ENCODE measurements at regions not wholly inside any gene's neighbourhood (a gene's known extent, or its start where the extent isn't known, plus 50 kb on each side); places are given as distances from the start of the nearest gene placed in this dataset.
A peak's percentile ranks its signal among the peaks of the same experiment; 100 is the strongest.

DNA sequence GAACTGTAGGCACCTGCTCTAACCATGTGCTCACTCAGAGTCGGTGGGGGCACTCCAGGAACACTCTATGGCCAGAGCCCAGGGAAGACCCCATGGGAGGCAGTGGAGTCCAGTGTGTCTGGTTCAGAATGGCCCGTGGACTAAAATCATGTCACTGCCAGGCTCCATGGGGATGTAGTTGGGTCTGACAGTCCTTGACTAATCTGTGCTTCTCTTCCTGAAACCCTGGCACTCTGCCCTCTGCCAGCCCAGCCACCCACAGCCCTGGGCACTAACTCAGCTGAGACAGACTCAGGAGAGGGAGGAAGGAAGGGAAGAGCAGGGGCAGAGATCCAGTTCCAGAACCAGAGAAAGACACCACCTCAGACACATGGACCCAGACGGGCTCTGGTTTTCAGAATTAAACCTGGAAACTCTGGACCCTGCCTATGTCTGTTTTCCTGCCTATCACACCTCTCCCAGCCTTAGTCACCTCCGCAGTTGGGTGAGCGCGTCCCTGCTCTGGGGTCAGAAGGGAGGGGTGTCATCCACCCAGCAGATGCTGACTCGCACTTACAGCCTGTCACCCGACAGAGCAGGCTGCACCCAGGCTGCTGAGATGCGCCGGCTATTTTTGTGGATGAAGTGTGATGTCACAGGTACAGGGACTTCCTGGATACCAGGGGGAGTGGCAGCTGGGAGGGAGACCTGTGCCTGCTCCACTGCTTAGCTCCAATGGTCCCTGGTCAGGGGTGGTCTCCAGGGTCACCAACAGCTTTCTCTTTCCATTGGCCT lies 56.8 kb upstream of the INSYN1 start (continued):
- TF ChIP-seq, protein P1, sequence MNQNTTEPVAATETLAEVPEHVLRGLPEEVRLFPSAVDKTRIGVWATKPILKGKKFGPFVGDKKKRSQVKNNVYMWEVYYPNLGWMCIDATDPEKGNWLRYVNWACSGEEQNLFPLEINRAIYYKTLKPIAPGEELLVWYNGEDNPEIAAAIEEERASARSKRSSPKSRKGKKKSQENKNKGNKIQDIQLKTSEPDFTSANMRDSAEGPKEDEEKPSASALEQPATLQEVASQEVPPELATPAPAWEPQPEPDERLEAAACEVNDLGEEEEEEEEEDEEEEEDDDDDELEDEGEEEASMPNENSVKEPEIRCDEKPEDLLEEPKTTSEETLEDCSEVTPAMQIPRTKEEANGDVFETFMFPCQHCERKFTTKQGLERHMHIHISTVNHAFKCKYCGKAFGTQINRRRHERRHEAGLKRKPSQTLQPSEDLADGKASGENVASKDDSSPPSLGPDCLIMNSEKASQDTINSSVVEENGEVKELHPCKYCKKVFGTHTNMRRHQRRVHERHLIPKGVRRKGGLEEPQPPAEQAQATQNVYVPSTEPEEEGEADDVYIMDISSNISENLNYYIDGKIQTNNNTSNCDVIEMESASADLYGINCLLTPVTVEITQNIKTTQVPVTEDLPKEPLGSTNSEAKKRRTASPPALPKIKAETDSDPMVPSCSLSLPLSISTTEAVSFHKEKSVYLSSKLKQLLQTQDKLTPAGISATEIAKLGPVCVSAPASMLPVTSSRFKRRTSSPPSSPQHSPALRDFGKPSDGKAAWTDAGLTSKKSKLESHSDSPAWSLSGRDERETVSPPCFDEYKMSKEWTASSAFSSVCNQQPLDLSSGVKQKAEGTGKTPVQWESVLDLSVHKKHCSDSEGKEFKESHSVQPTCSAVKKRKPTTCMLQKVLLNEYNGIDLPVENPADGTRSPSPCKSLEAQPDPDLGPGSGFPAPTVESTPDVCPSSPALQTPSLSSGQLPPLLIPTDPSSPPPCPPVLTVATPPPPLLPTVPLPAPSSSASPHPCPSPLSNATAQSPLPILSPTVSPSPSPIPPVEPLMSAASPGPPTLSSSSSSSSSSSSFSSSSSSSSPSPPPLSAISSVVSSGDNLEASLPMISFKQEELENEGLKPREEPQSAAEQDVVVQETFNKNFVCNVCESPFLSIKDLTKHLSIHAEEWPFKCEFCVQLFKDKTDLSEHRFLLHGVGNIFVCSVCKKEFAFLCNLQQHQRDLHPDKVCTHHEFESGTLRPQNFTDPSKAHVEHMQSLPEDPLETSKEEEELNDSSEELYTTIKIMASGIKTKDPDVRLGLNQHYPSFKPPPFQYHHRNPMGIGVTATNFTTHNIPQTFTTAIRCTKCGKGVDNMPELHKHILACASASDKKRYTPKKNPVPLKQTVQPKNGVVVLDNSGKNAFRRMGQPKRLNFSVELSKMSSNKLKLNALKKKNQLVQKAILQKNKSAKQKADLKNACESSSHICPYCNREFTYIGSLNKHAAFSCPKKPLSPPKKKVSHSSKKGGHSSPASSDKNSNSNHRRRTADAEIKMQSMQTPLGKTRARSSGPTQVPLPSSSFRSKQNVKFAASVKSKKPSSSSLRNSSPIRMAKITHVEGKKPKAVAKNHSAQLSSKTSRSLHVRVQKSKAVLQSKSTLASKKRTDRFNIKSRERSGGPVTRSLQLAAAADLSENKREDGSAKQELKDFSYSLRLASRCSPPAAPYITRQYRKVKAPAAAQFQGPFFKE (tag by site-specific recombination; IDR thresholded peaks at IDR 0.05; ENCODE audit: borderline replicate concordance), result no peak
- TF ChIP-seq ZNF335 (tag by site-specific recombination; conservative IDR thresholded peaks at IDR 0.05) (no peak), ZNF707 (tag by site-specific recombination; IDR thresholded peaks at IDR 0.05) (no peak), ZNF433 (tag by site-specific recombination; IDR thresholded peaks at IDR 0.05; ENCODE audit: low read depth) (no peak), SP3 (tag by site-specific recombination; IDR thresholded peaks at IDR 0.05) (peak; percentile 12; the same call in 1 of the 2 replicates), ZBTB21 (tag by site-specific recombination; IDR thresholded peaks at IDR 0.05) (peak; percentile 89), ZNF221 (tag by site-specific recombination; IDR thresholded peaks at IDR 0.05; ENCODE audit: borderline replicate concordance) (no peak), ZNF426 (tag by site-specific recombination; IDR thresholded peaks at IDR 0.05) (no peak), HOXD13 (CRISPR knock-in tag; IDR thresholded peaks at IDR 0.05; ENCODE audit: borderline replicate concordance) (no peak), ZIC2 (tag by site-specific recombination; IDR thresholded peaks at IDR 0.05) (no peak)
- TF ChIP-seq, protein P2, sequence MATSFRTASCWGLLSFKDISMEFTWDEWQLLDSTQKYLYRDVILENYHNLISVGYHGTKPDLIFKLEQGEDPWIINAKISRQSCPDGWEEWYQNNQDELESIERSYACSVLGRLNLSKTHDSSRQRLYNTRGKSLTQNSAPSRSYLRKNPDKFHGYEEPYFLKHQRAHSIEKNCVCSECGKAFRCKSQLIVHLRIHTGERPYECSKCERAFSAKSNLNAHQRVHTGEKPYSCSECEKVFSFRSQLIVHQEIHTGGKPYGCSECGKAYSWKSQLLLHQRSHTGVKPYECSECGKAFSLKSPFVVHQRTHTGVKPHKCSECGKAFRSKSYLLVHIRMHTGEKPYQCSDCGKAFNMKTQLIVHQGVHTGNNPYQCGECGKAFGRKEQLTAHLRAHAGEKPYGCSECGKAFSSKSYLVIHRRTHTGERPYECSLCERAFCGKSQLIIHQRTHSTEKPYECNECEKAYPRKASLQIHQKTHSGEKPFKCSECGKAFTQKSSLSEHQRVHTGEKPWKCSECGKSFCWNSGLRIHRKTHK (tag by site-specific recombination; IDR thresholded peaks at IDR 0.05), result no peak

DNA sequence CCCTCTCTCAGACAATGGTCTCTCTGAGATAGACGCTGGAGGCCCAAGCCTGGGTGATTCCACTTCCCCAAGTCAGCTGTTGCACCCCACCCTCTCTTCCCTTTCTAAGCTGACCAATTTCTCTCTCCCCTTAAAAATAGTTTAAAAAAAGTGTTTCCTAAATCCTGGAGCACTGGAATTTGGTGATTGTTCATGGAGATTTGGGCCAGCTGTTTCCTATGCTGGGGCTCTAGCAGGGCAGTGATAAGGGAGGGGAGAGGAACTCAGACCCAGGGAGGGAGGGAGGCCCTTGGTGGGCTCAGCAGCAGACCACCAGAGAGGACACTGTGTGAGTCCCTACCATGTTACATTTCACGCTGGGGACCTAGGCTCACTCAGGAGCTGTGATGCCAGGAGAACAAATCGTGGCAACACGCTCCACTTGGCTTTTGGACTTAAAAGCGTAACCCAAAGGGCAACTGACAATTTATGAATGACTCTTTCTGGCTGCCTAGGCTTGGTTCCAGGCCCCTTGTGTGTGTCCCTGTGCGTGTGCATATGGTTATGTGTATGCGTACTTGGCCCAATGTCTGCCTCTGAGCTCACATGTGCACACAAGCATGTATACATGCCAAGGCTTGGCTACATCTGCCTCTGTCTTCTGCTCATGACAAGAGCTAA lies 59.8 kb upstream of the INSYN1 start:
- TF ChIP-seq ZNF664 (tag by site-specific recombination; IDR thresholded peaks at IDR 0.05) (no peak), ZNF394 (tag by site-specific recombination; IDR thresholded peaks at IDR 0.05; ENCODE audit: borderline replicate concordance) (no peak), ZNF768 (tag by site-specific recombination; IDR thresholded peaks at IDR 0.05) (no peak), KLF9 (tag by site-specific recombination; IDR thresholded peaks at IDR 0.05; ENCODE audit: low read depth) (no peak), ZNF175 (tag by site-specific recombination; IDR thresholded peaks at IDR 0.05) (no peak), ZNF701 (tag by site-specific recombination; IDR thresholded peaks at IDR 0.05) (no peak), ZNF791 (tag by site-specific recombination; IDR thresholded peaks at IDR 0.05) (no peak), ZNF10 (tag by site-specific recombination; IDR thresholded peaks at IDR 0.05) (no peak)
- TF ChIP-seq, protein P3, sequence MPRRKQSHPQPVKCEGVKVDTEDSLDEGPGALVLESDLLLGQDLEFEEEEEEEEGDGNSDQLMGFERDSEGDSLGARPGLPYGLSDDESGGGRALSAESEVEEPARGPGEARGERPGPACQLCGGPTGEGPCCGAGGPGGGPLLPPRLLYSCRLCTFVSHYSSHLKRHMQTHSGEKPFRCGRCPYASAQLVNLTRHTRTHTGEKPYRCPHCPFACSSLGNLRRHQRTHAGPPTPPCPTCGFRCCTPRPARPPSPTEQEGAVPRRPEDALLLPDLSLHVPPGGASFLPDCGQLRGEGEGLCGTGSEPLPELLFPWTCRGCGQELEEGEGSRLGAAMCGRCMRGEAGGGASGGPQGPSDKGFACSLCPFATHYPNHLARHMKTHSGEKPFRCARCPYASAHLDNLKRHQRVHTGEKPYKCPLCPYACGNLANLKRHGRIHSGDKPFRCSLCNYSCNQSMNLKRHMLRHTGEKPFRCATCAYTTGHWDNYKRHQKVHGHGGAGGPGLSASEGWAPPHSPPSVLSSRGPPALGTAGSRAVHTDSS (tag by site-specific recombination; IDR thresholded peaks at IDR 0.05), result no peak
- Histone ChIP-seq H3K27ac (ENCODE audit: extremely low read depth, low read depth, low read length) (no peak overlapping the region), H3K4me3 (ENCODE audit: low read depth, low read length) (no peak overlapping the region), H3K36me3 (ENCODE audit: control insufficient read depth in 2 of 2, insufficient read depth in 1 of 2, low read length in 2 of 2) (no peaks in the 10 kb centered on the region), H3K4me1 (ENCODE audit: control insufficient read depth, insufficient read depth, low read length) (no peaks in the 10 kb centered on the region), H3K9me3 (ENCODE audit: control insufficient read depth, insufficient read depth, low read depth, low read length) (no peaks in the 10 kb centered on the region)
- ChIA-PET POLR2A (no interaction called here), CTCF (interaction anchor here (0.7 kb wide), 2 partner anchors 9 to 304 kb away, joined by 3 read pairs; no protein-coding TSS in a partner anchor)
